GM12878 (cell line): ENCODE measurements at regions not wholly inside any gene's neighbourhood (a gene's known extent, or its start where the extent isn't known, plus 50 kb on each side); places are given as distances from the start of the nearest gene placed in this dataset.

ENCODE experiments used
- ATAC-seq: fragments of 200-7000 bp; cut with Tn5 transposase; 3 replicates; pipeline ENCODE4 v1.9.1; 2020; ENCODE audit warnings: mild to moderate bottlenecking, moderate library complexity
- BruUV-seq: library from RNA; stranded (reverse); fragments of 400-500 nt; replicated peaks from 2 replicates; lab custom pipeline; 2021; lab: Mats Ljungman, UMichigan
- CTCF ChIA-PET: fragments of 300-600 bp; sonication (Branson Sonifier 250); formaldehyde crosslinking; extraction: SDS; loops from one replicate; lab custom pipeline; 2021; ENCODE audit warnings: inconsistent platforms; lab: Yijun Ruan, JAX
- POLR2A ChIA-PET: fragments of 350-600 bp; formaldehyde crosslinking; extraction: SDS; loops from one replicate; lab custom pipeline; 2021; ENCODE audit warnings: inconsistent platforms; lab: Charles Lee
- RAD21 ChIA-PET: fragments of 300-600 bp; sonication (Branson Sonifier 250); formaldehyde crosslinking; loops from one replicate; lab custom pipeline; 2023; ENCODE audit warnings: antibody characterized with exemption; ENCODE audit not compliant: unreplicated experiment; lab: Charles Lee
- SMC1A ChIA-PET: fragments of 300-600 bp; sonication (Branson Sonifier 250); formaldehyde crosslinking; loops from one replicate; lab custom pipeline; 2023; ENCODE audit not compliant: unreplicated experiment, uncharacterized antibody; lab: Charles Lee
- DNase-seq: peaks from one replicate; pipeline ENCODE4 v3.0.0-alpha.2; 2011; ENCODE audit warnings: low read depth, low spot score
- FAIRE-seq: peaks from 3 replicates; lab custom pipeline; 2011; peaks lifted over from hg19 to GRCh38; lab: Jason Lieb, UNC
- H2AFZ ChIP-seq: 2 replicates; pipeline ENCODE4 v1.6.0; 2011; ENCODE audit warnings: low read depth, low read length, control low read depth; ENCODE audit not compliant: control insufficient read depth
- H3K27ac ChIP-seq: 2 replicates; pipeline ENCODE4 v1.5.1; 2011; ENCODE audit warnings: control low read depth; ENCODE audit not compliant: control insufficient read depth, insufficient read depth
- H3K27me3 ChIP-seq, 2 experiments: replicated peaks in 1 of 2; 2 replicates each; pipeline versions ENCODE4 v1.6.0 to v1.6.1; 2011; ENCODE audit warnings: low read length in 1 of 2; ENCODE audit not compliant: control insufficient read depth in 2 of 2, insufficient read depth in 2 of 2
- H3K36me3 ChIP-seq, 2 experiments: 2 replicates each; pipeline ENCODE4 v1.5.1; 2011; ENCODE audit warnings: low read length in 1 of 2; ENCODE audit not compliant: control insufficient read depth in 2 of 2, insufficient read depth in 2 of 2
- H3K4me1 ChIP-seq: 2 replicates; pipeline ENCODE4 v1.6.1; 2011; ENCODE audit warnings: mild to moderate bottlenecking, low read length, moderate library complexity, mixed read lengths; ENCODE audit not compliant: control insufficient read depth, insufficient read depth
- H3K4me2 ChIP-seq: 2 replicates; pipeline ENCODE4 v1.6.0; 2011; ENCODE audit warnings: control low read depth; ENCODE audit not compliant: control insufficient read depth, insufficient read depth
- H3K4me3 ChIP-seq: fragments of 200-600 bp; sonication (generic); 2 replicates; pipeline ENCODE4 v1.5.1; 2016
- H3K79me2 ChIP-seq: 2 replicates; pipeline ENCODE4 v1.6.0; 2011; ENCODE audit warnings: low read length; ENCODE audit not compliant: control insufficient read depth, insufficient read depth
- H3K9ac ChIP-seq: 2 replicates; pipeline ENCODE4 v1.8.0; 2011; ENCODE audit warnings: low read length, control low read depth, mixed read lengths; ENCODE audit not compliant: control insufficient read depth, insufficient read depth
- H3K9me3 ChIP-seq: replicated peaks from 3 replicates; pipeline ENCODE4 v1.5.1; 2011; ENCODE audit warnings: mild to moderate bottlenecking, low read length; ENCODE audit not compliant: control insufficient read depth, insufficient read depth
- H4K20me1 ChIP-seq: 2 replicates; pipeline ENCODE4 v1.6.0; 2011; ENCODE audit not compliant: control insufficient read depth, insufficient read depth
- ESRRA ChIP-seq: IDR thresholded peaks from 2 replicates; pipeline ENCODE4 v1.6.1; 2012; ENCODE audit warnings: mild to moderate bottlenecking, low read length, improper control_type of control experiment
- FOS ChIP-seq: IDR thresholded peaks from 3 replicates; pipeline ENCODE4 v1.6.1; 2011; ENCODE audit warnings: borderline replicate concordance; ENCODE audit not compliant: insufficient read length; ENCODE audit errors: extremely low read depth
- IKZF1 ChIP-seq: fragments of 450-650 bp; conservative IDR thresholded peaks from 2 replicates; pipeline ENCODE4 v1.6.1; 2017; ENCODE audit warnings: antibody characterized with exemption, mild to moderate bottlenecking
- KDM1A ChIP-seq: fragments of 200-600 bp; sonication (generic); IDR thresholded peaks from 2 replicates; pipeline ENCODE4 v1.6.1; 2016; ENCODE audit warnings: borderline replicate concordance
- MYB ChIP-seq: fragments of 150-350 bp; IDR thresholded peaks from 2 replicates; pipeline ENCODE4 v1.6.1; 2014; ENCODE audit warnings: mild to moderate bottlenecking, low read depth, low read length, borderline replicate concordance
- RAD51 ChIP-seq: fragments of 450-650 bp; IDR thresholded peaks from 2 replicates; pipeline ENCODE4 v1.6.1; 2016; ENCODE audit warnings: moderate library complexity, mild to moderate bottlenecking, inconsistent platforms
- SIX5 ChIP-seq: IDR thresholded peaks from 2 replicates; pipeline ENCODE4 v1.6.1; 2011; ENCODE audit warnings: mild to moderate bottlenecking, low read depth, low read length, moderate library complexity; ENCODE audit not compliant: severe bottlenecking
- WRNIP1 ChIP-seq: IDR thresholded peaks from 2 replicates; pipeline ENCODE4 v1.6.1; 2011; ENCODE audit warnings: low read depth, low read length, improper control_type of control experiment, borderline replicate concordance
- ZNF24 ChIP-seq: fragments of 450-650 bp; IDR thresholded peaks from 2 replicates; pipeline ENCODE4 v1.6.1; 2017; ENCODE audit warnings: antibody characterized with exemption, mild to moderate bottlenecking
- ZNF274 ChIP-seq: IDR thresholded peaks from one replicate; pipeline ENCODE4 v1.8.0; 2011; ENCODE audit not compliant: insufficient read length, insufficient read depth
- ZSCAN29 ChIP-seq: fragments of 450-650 bp; IDR thresholded peaks from 2 replicates; pipeline ENCODE4 v1.6.1; 2017; ENCODE audit warnings: mild to moderate bottlenecking, moderate library complexity
- in situ Hi-C: fragments of 300-500 bp; cut with MboI; formaldehyde crosslinking; loops from 9 replicates; pipeline ENCODE4 v1.14.3; 2018; ENCODE audit warnings: mixed read lengths
- intact Hi-C: fragments of 100-400 bp; cut with micrococcal nuclease; formaldehyde crosslinking; loops from one replicate; pipeline ENCODE4 v1.14.2; 2022; ENCODE audit not compliant: unreplicated experiment
- TF ChIP-seq, protein P1 (sequence below), 3 experiments: IDR thresholded peaks in 2 of 3; conservative IDR thresholded peaks in 1 of 3; 2 replicates each; pipeline ENCODE4 v1.5.1; 2011; ENCODE audit warnings: low read depth in 3 of 3, low read length in 3 of 3, mild to moderate bottlenecking in 3 of 3, control low read depth in 2 of 3, moderate library complexity in 2 of 3, inconsistent platforms in 1 of 3, mixed read lengths in 1 of 3; ENCODE audit not compliant: control insufficient read depth in 2 of 3, insufficient read depth in 1 of 3; ENCODE audit errors: extremely low read depth in 1 of 3
- TF ChIP-seq, protein P2 (sequence below): IDR thresholded peaks from 2 replicates; pipeline ENCODE4 v1.6.1; 2011; ENCODE audit warnings: low read depth, low read length, improper control_type of control experiment, borderline replicate concordance
- TF ChIP-seq, protein P3 (sequence below): IDR thresholded peaks from 2 replicates; pipeline ENCODE4 v1.6.1; 2012; ENCODE audit warnings: low read depth, low read length, improper control_type of control experiment

DNA sequence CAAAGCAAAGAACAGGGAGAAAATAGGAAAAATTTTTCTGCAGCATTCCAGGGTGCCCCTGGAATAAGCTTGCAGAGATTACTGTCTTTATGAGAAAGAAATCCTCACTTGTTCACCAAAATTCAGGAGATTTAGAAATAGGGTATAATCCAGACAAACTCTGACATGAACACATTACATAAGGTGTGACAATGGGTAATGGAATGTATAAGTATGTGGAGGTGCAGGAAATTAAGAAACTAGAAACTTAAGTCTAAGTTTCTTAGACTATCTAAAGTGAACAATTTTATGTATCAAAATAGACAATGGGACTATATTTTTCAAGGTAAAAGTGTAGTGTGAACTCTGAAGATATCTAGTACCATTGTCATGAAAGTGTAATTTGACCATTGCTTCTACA lies 140.0 kb upstream of the KITLG start:
- no TSS peak for BruUV-seq
- intact Hi-C loops (no loop called here), in situ Hi-C loops (no loop called here)
- Histone ChIP-seq H3K4me1 (no peaks in the 10 kb centered on the region), H3K9me3 (no peaks in the 10 kb centered on the region), H3K36me3 (no peaks in the 10 kb centered on the region), H3K79me2 (no peaks in the 10 kb centered on the region), H2AFZ (no peak overlapping the region), H3K27me3 (no peaks in the 10 kb centered on the region), H3K4me2 (no peak overlapping the region), H3K4me3 (no peak overlapping the region), H3K27ac (no peak overlapping the region), H4K20me1 (no peaks in the 10 kb centered on the region), H3K9ac (no peak overlapping the region)
- ChIA-PET SMC1A (no interaction called here), CTCF (no interaction called here), RAD21 (no interaction called here), POLR2A (no interaction called here)
- no peak for DNase-seq
- TF ChIP-seq FOS (no peak), RAD51 (no peak), WRNIP1 (no peak), SIX5 (no peak)
- TF ChIP-seq, protein P1, sequence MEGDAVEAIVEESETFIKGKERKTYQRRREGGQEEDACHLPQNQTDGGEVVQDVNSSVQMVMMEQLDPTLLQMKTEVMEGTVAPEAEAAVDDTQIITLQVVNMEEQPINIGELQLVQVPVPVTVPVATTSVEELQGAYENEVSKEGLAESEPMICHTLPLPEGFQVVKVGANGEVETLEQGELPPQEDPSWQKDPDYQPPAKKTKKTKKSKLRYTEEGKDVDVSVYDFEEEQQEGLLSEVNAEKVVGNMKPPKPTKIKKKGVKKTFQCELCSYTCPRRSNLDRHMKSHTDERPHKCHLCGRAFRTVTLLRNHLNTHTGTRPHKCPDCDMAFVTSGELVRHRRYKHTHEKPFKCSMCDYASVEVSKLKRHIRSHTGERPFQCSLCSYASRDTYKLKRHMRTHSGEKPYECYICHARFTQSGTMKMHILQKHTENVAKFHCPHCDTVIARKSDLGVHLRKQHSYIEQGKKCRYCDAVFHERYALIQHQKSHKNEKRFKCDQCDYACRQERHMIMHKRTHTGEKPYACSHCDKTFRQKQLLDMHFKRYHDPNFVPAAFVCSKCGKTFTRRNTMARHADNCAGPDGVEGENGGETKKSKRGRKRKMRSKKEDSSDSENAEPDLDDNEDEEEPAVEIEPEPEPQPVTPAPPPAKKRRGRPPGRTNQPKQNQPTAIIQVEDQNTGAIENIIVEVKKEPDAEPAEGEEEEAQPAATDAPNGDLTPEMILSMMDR (IDR thresholded peaks at IDR 0.05 in 2 of 3, conservative IDR thresholded peaks at IDR 0.05 in 1 of 3; ENCODE audit: control insufficient read depth in 2 of 3, extremely low read depth in 1 of 3, insufficient read depth in 1 of 3, low read depth in 3 of 3, low read length in 3 of 3), result no peak
- TF ChIP-seq, protein P2, sequence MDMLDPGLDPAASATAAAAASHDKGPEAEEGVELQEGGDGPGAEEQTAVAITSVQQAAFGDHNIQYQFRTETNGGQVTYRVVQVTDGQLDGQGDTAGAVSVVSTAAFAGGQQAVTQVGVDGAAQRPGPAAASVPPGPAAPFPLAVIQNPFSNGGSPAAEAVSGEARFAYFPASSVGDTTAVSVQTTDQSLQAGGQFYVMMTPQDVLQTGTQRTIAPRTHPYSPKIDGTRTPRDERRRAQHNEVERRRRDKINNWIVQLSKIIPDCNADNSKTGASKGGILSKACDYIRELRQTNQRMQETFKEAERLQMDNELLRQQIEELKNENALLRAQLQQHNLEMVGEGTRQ, result no peak
- no peak for ATAC-seq
- FAIRE-seq, result no peak

DNA sequence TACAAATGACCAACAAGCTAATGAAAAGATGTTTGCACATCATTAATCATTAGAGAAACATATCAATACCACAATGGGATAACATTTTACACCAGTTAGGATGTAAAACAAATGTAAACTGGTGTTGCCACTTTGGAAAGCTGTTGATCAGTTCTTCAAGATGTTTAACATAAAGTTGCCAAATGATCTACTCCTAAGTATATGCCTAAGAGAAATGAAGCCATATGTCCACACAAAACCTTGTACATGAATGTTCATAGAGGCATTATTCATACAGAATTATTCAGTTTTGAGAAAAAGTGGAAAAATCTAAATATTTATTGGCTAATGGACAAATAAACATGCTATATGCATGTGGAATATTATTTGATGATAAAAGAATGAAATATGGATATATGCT lies 136.9 kb upstream of the KITLG start:
- ChIA-PET SMC1A (no interaction called here), CTCF (no interaction called here), POLR2A (no interaction called here), RAD21 (no interaction called here)
- Histone ChIP-seq H3K9me3 (no peaks in the 10 kb centered on the region), H3K79me2 (no peaks in the 10 kb centered on the region), H4K20me1 (no peaks in the 10 kb centered on the region), H2AFZ (no peak overlapping the region), H3K4me1 (no peaks in the 10 kb centered on the region), H3K4me3 (no peak overlapping the region), H3K4me2 (no peak overlapping the region), H3K36me3 (no peaks in the 10 kb centered on the region), H3K27ac (no peak overlapping the region), H3K9ac (no peak overlapping the region), H3K27me3 (no peaks in the 10 kb centered on the region)
- no peak for TF ChIP-seq ZSCAN29
- no peak for TF ChIP-seq ZNF24
- no peak for TF ChIP-seq IKZF1
- TF ChIP-seq, protein P3, sequence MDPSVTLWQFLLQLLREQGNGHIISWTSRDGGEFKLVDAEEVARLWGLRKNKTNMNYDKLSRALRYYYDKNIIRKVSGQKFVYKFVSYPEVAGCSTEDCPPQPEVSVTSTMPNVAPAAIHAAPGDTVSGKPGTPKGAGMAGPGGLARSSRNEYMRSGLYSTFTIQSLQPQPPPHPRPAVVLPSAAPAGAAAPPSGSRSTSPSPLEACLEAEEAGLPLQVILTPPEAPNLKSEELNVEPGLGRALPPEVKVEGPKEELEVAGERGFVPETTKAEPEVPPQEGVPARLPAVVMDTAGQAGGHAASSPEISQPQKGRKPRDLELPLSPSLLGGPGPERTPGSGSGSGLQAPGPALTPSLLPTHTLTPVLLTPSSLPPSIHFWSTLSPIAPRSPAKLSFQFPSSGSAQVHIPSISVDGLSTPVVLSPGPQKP, result no peak
- no peak for TF ChIP-seq SIX5
- no peak for TF ChIP-seq KDM1A
- TF ChIP-seq ZNF274, result no peak
- no peak for TF ChIP-seq MYB
- TF ChIP-seq ESRRA, result no peak
- TF ChIP-seq, protein P2, result no peak
- DNase-seq (no peak), FAIRE-seq (no peak), ATAC-seq (no peak)
- no TSS peak for BruUV-seq
- intact Hi-C loops, result no loop called here
- in situ Hi-C loops, result no loop called here
